ENCODE measurements at regions not wholly inside any gene's neighbourhood (a gene's known extent, or its start where the extent isn't known, plus 50 kb on each side); places are given as distances from the start of the nearest gene placed in this dataset.
"Not testable (repeated sequence)": the region's sequence is repeated elsewhere in the genome, so short reads cannot be mapped to it uniquely, and the experiment has no call there.

- DNase-seq, result no peak
Measured at GRCh38 chr19:41495589-41495988, 52.6 kb downstream of the ERICH4 start.

- DNase-seq, result no peak
Measured at GRCh38 chr19:41499899-41500298, 56.9 kb downstream of the ERICH4 start.

- DNase-seq, result no peak
Measured at GRCh38 chr19:41500443-41500842, 57.5 kb downstream of the ERICH4 start.

- DNase-seq, result no peak
Measured at GRCh38 chr19:41501854-41502253, 58.9 kb downstream of the ERICH4 start.

GRCh38 chr19:41505105-41505504, 62.1 kb downstream of the ERICH4 start:
- no peak for DNase-seq

- no peak for DNase-seq
Measured at GRCh38 chr19:41510484-41510883, 65.5 kb upstream of the CEACAM21 start.

- DNase-seq, result no peak
Measured at GRCh38 chr19:41511628-41512027, 64.3 kb upstream of the CEACAM21 start.

- no peak for DNase-seq
Measured at GRCh38 chr19:41515015-41515652, 60.8 kb upstream of the CEACAM21 start.

- DNase-seq, result not testable (repeated sequence)
Measured at GRCh38 chr19:41516292-41517171, 59.4 kb upstream of the CEACAM21 start.

GRCh38 chr19:41518141-41518540, 57.8 kb upstream of the CEACAM21 start:
- no peak for DNase-seq

GRCh38 chr19:41521138-41521930, 54.6 kb upstream of the CEACAM21 start:
- DNase-seq, result peak in 1 of 5 donors; percentile 34

- peak in 3 of 5 donors; percentile 25 to 45 (median 27) for DNase-seq
Measured at GRCh38 chr19:41521931-41522555, 53.9 kb upstream of the CEACAM21 start.

GRCh38 chr19:41525989-41526388, 50.0 kb upstream of the CEACAM21 start:
- no peak for DNase-seq
